Ovary (tissue), 3 donors: ENCODE measurements at regions not wholly inside any gene's neighbourhood (a gene's known extent, or its start where the extent isn't known, plus 50 kb on each side); places are given as distances from the start of the nearest gene placed in this dataset.
A peak's percentile ranks its signal among the peaks of the same experiment; 100 is the strongest.

Source experiments
- EP300 ChIP-seq: sonication (generic); formaldehyde crosslinking; IDR thresholded peaks from one replicate; pipeline ENCODE4 v1.6.1; 2017; ENCODE audit warnings: antibody characterized with exemption
- POLR2A ChIP-seq: fragments of 450-650 bp; IDR thresholded peaks from one replicate; pipeline ENCODE4 v1.6.1; 2017; ENCODE audit warnings: antibody characterized with exemption, mild to moderate bottlenecking, moderate library complexity
- TF ChIP-seq, protein P1 (sequence below), 3 donors: fragments of 450-650 bp in 2 of 3; fragments of 200-600 bp in 1 of 3; IDR thresholded peaks; one replicate each; pipeline versions ENCODE4 v1.5.1 to v1.8.0; 2016 to 2022; ENCODE audit warnings: antibody characterized with exemption in 3 of 3, mild to moderate bottlenecking in 1 of 3
- donor health status: DM: no; HTN: no; CAD: no.

DNA sequence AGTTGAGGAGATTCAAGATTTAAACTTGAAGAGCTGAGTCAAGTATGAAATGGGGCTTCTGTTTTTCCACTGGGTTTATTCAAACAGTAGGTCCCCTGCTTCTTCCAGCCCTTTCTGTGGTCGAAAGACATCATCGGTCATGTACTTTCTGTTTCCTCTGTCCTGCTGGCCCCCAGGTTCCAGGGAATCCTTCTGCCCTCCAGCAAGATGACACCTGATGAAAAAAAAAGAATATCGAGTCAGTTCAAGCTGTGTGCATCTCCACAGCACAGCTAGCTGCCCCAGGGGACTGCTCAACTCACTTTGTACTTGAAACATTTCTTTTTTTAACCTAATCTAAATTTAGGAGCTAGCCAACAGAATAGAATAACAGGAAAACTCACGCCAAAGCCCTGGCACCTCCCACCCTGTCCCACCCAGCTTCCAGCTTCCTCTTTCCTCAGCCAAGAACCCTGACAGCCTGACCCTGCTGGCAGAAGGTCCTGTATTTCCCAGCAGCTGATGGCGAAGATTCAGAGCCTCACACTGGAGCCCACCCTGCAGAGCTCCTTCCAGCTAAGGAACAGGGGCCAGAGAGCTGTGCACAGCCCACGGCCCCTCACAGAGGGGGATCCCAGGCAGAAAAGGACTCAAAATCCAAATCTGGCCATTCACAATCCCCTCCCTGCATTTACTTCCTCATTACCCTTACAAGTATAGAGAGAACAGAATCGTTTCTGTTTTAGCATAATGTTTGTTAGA lies 176.5 kb downstream of the PSMG1 start:
- TF ChIP-seq, protein P1, sequence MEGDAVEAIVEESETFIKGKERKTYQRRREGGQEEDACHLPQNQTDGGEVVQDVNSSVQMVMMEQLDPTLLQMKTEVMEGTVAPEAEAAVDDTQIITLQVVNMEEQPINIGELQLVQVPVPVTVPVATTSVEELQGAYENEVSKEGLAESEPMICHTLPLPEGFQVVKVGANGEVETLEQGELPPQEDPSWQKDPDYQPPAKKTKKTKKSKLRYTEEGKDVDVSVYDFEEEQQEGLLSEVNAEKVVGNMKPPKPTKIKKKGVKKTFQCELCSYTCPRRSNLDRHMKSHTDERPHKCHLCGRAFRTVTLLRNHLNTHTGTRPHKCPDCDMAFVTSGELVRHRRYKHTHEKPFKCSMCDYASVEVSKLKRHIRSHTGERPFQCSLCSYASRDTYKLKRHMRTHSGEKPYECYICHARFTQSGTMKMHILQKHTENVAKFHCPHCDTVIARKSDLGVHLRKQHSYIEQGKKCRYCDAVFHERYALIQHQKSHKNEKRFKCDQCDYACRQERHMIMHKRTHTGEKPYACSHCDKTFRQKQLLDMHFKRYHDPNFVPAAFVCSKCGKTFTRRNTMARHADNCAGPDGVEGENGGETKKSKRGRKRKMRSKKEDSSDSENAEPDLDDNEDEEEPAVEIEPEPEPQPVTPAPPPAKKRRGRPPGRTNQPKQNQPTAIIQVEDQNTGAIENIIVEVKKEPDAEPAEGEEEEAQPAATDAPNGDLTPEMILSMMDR (IDR thresholded peaks at IDR 0.05) = no peak
- TF ChIP-seq POLR2A (no peak), EP300 (peak; percentile 10)
